Erythroblast (primary cell): ENCODE measurements at regions not wholly inside any gene's neighbourhood (a gene's known extent, or its start where the extent isn't known, plus 50 kb on each side); places are given as distances from the start of the nearest gene placed in this dataset.

ENCODE experiments used
- DNase-seq, 2 experiments: peaks; one replicate each; lab custom pipeline; 2025; lab: John Stamatoyannopoulos, UW
- GATA1 ChIP-seq: IDR thresholded peaks from 2 replicates; pipeline ENCODE4 v1.6.1; 2011; ENCODE audit warnings: low read depth, mild to moderate bottlenecking, control low read depth, low read length, moderate library complexity
- POLR2A ChIP-seq: IDR thresholded peaks from 2 replicates; pipeline ENCODE4 v1.6.1; 2011; ENCODE audit warnings: mild to moderate bottlenecking, low read length

- no peak for DNase-seq
- TF ChIP-seq GATA1 (no peak), POLR2A (no peak)
Measured at GRCh38 chr5:26737348-26738265, 300.8 kb downstream of the CDH9 start.

DNA sequence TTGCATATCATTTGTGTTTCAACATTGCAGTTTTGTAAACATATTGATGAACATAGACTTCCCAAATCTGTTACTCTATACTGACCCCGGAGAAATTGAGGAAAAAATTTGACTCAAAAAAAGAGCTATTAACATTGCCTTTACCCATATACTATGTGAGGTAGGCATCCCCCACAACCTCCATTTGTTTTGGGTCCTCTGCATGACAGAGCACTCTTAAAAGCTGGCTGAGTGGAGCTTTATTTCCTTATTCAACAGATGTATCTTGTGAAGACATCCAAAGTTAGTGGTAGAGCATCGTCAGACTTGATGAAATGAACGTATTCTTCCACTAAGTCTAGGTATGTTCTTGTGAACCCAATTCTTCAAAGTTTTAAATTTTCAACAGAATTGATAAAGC is 310.5 kb downstream of the CDH9 start:
- no peak for TF ChIP-seq POLR2A
- no peak for TF ChIP-seq GATA1
- DNase-seq, result no peak

GRCh38 chr5:26719803-26720202 is 318.6 kb downstream of the CDH9 start:
- TF ChIP-seq POLR2A (no peak), GATA1 (no peak)
- no peak for DNase-seq

DNA sequence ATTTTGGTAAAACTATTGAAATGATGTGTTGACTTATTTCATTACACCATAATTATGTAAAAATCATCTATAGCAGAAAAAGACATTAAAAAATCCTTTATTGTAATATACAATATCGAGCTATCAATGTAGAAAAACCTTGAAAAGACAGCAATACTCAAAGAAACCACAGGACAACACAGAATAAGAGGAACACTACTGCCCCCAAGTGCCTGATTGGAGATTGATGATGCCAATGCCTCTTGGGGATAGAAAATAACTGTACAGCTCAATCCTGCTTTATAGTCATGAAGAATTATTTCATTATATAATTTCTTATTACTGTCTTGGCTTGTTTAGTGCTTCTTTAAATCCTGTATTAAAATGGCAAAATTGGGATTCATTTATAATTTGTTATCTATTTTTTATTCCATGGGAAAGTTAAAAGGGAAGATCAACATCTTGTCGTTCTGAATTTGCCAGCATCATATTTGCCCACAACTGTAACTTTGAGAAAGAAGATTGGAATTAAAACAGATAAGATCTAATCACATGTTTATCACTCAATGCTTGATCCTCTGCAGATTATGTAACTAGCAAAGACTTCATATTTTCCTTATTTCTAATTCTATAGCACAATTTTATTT is 337.5 kb downstream of the CDH9 start:
- TF ChIP-seq POLR2A (no peak), GATA1 (no peak)
- DNase-seq, result peak; percentile 19 to 35

DNA sequence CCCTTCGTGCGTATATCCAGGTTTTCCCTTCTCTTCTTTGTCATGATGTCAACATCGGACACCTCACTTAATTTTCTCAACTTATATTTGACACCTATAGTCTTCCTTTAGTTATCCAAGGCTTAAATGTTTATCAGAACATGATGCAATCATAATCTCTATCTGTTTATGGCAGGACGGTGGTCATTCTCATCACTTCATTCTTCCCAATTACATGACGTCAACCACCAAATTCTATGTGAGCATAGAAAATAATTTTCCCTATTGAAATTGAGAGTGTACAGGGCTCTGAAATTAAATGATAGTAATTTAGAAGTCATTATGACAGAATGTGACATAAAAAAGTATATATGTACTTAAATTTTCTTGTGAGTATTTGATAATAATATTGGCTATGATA is 345.4 kb downstream of the CDH9 start:
- no peak for TF ChIP-seq POLR2A
- TF ChIP-seq GATA1, result no peak
- DNase-seq, result no peak

- TF ChIP-seq GATA1 (no peak), POLR2A (no peak)
- DNase-seq, result no peak
Measured at GRCh38 chr5:26691486-26691885, 346.9 kb downstream of the CDH9 start.

DNA sequence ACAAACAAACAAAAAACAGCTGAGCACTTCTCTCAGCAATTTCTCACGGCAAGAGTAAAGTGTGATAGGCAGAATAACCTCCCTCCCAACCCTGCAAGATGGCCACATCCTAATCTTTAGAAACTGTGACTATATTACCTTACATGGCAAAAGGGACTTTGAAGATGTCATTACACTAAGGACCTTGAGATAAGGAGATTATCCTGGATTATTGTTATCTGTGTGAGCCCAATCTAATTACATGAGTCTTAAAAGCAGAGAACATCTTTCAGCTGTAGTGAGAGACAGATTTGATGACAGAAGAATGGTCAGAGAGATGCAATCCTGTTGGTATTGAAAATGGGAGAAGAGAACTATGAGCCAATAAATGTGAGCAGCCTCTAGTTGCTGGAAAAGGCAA is 347.9 kb downstream of the CDH9 start:
- TF ChIP-seq POLR2A (no peak), GATA1 (no peak)
- no peak for DNase-seq

- no peak for TF ChIP-seq POLR2A
- TF ChIP-seq GATA1, result no peak
Measured at GRCh38 chr5:26681861-26682260, 356.5 kb downstream of the CDH9 start.

GRCh38 chr5:26674846-26675245 is 363.5 kb downstream of the CDH9 start:
- TF ChIP-seq GATA1, result no peak
- TF ChIP-seq POLR2A, result no peak
- DNase-seq, result no peak

More at GRCh38 chr5:26681861-26682260, 356.5 kb downstream of the CDH9 start:
- no peak for DNase-seq

GRCh38 chr5:26669523-26669922 is 368.9 kb downstream of the CDH9 start:
- TF ChIP-seq POLR2A (no peak), GATA1 (no peak)
- no peak for DNase-seq

GRCh38 chr5:26669031-26669430 is 369.4 kb downstream of the CDH9 start:
- TF ChIP-seq GATA1 (no peak), POLR2A (no peak)
- DNase-seq, result no peak

GRCh38 chr5:26666371-26666770 is 372.0 kb downstream of the CDH9 start:
- DNase-seq, result no peak
- no peak for TF ChIP-seq GATA1
- TF ChIP-seq POLR2A, result no peak

- no peak for DNase-seq
- no peak for TF ChIP-seq GATA1
- TF ChIP-seq POLR2A, result no peak
Measured at GRCh38 chr5:26663500-26663899, 374.9 kb downstream of the CDH9 start.

- TF ChIP-seq GATA1 (no peak), POLR2A (no peak)
- DNase-seq, result no peak
Measured at GRCh38 chr5:26662806-26663360, 375.5 kb downstream of the CDH9 start.
